HTERT RPE-1 (cell line): ENCODE measurements at regions not wholly inside any gene's neighbourhood (a gene's known extent, or its start where the extent isn't known, plus 50 kb on each side); places are given as distances from the start of the nearest gene placed in this dataset.
"Not testable (repeated sequence)": the region's sequence is repeated elsewhere in the genome, so short reads cannot be mapped to it uniquely, and the experiment has no call there.

Experiments
- in situ Hi-C: fragments of 300-500 bp; cut with MboI; formaldehyde crosslinking; loops from 4 replicates; pipeline ENCODE4 v1.14.3; 2020; ENCODE audit warnings: low sequenced_read_pairs

- in situ Hi-C loops: no loop called here
These were observed 96.6 kb upstream of the KLF6 start for GRCh38 chr10:3881622-3882021.

- in situ Hi-C loops: no loop called here
These were observed 94.1 kb upstream of the KLF6 start for GRCh38 chr10:3879073-3879472.

- in situ Hi-C loops: no loop called here
These were observed 92.4 kb upstream of the KLF6 start for GRCh38 chr10:3877211-3878000.

GRCh38 chr10:3876350-3876962 lies 91.4 kb upstream of the KLF6 start:
- in situ Hi-C loops: no loop called here

GRCh38 chr10:3875842-3876235 lies 90.8 kb upstream of the KLF6 start:
- in situ Hi-C loops: no loop called here

- in situ Hi-C loops: no loop called here
These were observed 90.2 kb upstream of the KLF6 start for GRCh38 chr10:3874990-3875841.

GRCh38 chr10:3874610-3874989 lies 89.6 kb upstream of the KLF6 start:
- in situ Hi-C loops: not testable (repeated sequence)

GRCh38 chr10:3873728-3874461 lies 88.9 kb upstream of the KLF6 start:
- in situ Hi-C loops: no loop called here

- in situ Hi-C loops: no loop called here
These were observed 87.8 kb upstream of the KLF6 start for GRCh38 chr10:3872712-3873329.

GRCh38 chr10:3871424-3871996 lies 86.5 kb upstream of the KLF6 start:
- in situ Hi-C loops: no loop called here

GRCh38 chr10:3869036-3869435 lies 84.0 kb upstream of the KLF6 start:
- in situ Hi-C loops: no loop called here

- in situ Hi-C loops: no loop called here
These were observed 83.3 kb upstream of the KLF6 start for GRCh38 chr10:3868271-3868664.

- in situ Hi-C loops: no loop called here
These were observed 82.7 kb upstream of the KLF6 start for GRCh38 chr10:3867454-3868270.

GRCh38 chr10:3866332-3866731 lies 81.3 kb upstream of the KLF6 start:
- in situ Hi-C loops: no loop called here

- in situ Hi-C loops: no loop called here
These were observed 80.6 kb upstream of the KLF6 start for GRCh38 chr10:3865565-3865964.

GRCh38 chr10:3861795-3862194 lies 76.8 kb upstream of the KLF6 start:
- in situ Hi-C loops: no loop called here

GRCh38 chr10:3858051-3858845 lies 73.2 kb upstream of the KLF6 start:
- in situ Hi-C loops: no loop called here

GRCh38 chr10:3857318-3857717 lies 72.3 kb upstream of the KLF6 start:
- in situ Hi-C loops: no loop called here

- in situ Hi-C loops: no loop called here
These were observed 71.6 kb upstream of the KLF6 start for GRCh38 chr10:3856593-3856992.
